ENCODE measurements at regions not wholly inside any gene's neighbourhood (a gene's known extent, or its start where the extent isn't known, plus 50 kb on each side); places are given as distances from the start of the nearest gene placed in this dataset.

GRCh38 chr14:38959021-38959420 lies 144.0 kb downstream of the SEC23A start:
- TF ChIP-seq FOXM1 (IDR thresholded peaks at IDR 0.05; ENCODE audit: borderline replicate concordance) (no peak), SP1 (IDR thresholded peaks at IDR 0.05) (no peak), BHLHE40 (IDR thresholded peaks at IDR 0.05; ENCODE audit: borderline replicate concordance) (no peak), FOXA1 (IDR thresholded peaks at IDR 0.05) (no peak), L3MBTL2 (conservative IDR thresholded peaks at IDR 0.05) (no peak), LEF1 (IDR thresholded peaks at IDR 0.05; ENCODE audit: borderline replicate concordance) (no peak), ELF4 (IDR thresholded peaks at IDR 0.05) (no peak), TARDBP (IDR thresholded peaks at IDR 0.05) (no peak), NFRKB (IDR thresholded peaks at IDR 0.05) (no peak)
